ENCODE measurements at regions not wholly inside any gene's neighbourhood (a gene's known extent, or its start where the extent isn't known, plus 50 kb on each side); places are given as distances from the start of the nearest gene placed in this dataset.
"Not testable (repeated sequence)": the region's sequence is repeated elsewhere in the genome, so short reads cannot be mapped to it uniquely, and the experiment has no call there.

- DNase-seq: not testable (repeated sequence)
Measured at GRCh38 chr15:84360902-84361301, 125.3 kb downstream of the GOLGA6L4 start.

DNA sequence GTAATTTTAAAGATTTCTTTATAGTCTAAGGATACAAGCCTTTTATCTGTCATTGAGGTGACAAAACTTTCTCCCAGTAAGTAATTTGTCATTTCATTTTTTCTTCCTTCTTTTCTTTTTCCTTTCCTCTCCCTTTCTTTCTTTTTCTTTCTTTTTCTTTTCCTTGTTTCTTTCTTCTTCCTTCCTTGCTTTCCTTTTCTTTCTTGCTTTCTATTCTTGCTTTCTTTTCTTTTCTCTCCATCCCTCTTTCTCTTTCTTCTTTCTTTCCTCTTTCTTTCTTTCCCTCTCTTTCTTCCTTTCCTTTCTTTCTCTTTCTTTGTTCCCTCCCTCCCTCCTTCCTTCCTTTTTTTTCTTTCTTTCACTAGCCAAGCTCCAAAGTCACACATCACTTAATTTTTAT, 148.8 kb downstream of the GOLGA6L4 start:
- DNase-seq: not testable (repeated sequence)

DNA sequence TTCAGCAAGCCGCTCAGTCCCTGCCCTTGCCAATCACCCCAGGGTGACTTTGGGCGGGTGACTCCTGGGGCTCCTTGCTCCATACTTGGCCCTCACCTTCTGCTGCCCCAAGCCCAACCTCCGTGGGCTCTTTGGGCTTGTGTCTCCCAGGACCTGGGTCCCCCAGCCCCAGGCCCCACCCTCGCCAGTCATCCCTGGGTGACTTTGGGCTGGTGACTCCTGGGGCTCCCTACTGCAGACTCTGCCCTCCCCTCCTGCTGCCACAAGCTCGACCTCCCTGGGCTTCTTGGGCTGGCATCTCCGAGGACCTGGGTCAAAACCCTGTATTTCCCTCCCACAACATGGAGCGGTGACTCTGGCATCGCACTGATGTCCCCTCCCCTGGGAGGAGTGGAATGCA, 151.5 kb downstream of the GOLGA6L4 start:
- DNase-seq: no peak

- not testable (repeated sequence) for DNase-seq
Measured at GRCh38 chr15:84388201-84388600, 152.6 kb downstream of the GOLGA6L4 start.

GRCh38 chr15:84388638-84389037, 153.1 kb downstream of the GOLGA6L4 start:
- DNase-seq: not testable (repeated sequence)

DNA sequence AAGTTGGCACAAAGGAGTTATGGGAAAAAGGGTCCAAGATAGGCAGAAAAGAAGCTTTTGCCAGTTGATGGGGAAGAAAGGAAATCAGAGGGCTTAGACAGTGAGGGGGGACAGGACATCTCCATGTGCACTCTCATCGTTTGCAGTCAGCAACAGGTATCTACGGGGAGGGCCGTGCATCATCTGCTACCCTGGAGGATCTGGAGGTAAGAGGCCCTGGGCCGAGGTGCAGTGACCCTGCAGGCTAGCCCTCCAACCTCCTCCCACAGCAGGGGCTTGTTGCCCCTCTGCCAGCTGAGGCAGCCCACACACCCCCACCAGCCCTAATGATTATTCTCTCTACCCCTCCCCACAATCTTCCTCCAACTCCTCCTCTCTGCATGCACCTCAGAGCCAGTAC, 154.8 kb downstream of the GOLGA6L4 start:
- DNase-seq: not testable (repeated sequence)

DNA sequence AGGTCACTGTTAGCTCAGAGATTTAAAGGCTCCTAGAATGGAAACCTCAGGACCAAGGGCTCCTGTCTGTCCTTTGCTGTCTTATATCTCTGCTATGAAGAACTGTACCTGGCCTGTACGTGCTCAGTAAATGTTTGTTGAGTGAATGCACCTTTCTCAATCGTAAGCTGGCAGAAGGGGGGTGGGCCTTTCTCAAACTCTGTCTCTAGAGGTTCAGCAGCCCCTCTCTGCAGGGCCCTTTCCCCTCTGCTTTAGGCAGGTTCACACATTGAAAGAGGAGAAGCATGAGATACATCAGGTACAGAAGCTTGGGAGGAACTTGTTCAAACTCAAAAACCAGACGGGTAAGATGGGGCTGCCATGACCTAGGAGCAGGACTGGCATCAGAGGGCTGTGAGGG, 155.6 kb downstream of the GOLGA6L4 start:
- no peak for DNase-seq

DNA sequence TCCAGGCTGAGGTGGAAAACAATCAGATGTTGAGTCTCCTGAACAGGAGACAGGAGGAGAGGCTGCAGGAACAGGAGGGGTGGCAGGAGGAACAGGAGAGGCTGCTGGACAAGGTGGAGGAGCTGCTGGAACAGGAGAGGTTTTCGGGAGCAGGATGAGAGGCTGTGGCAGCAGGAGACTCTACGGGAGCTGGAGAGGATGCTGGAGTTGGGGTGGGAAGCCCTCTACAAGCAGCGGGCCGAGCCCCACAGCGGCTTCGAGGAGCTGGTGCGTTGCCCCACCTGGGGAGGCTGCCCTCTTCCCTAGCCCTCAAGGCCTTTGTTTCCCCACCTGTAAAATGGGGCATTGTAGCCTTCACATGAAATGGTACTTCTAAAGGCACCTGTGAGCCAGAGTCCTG, 156.4 kb downstream of the GOLGA6L4 start:
- DNase-seq: not testable (repeated sequence)

GRCh38 chr15:84393386-84393936, 157.9 kb downstream of the GOLGA6L4 start:
- peak; percentile 42 for DNase-seq

DNA sequence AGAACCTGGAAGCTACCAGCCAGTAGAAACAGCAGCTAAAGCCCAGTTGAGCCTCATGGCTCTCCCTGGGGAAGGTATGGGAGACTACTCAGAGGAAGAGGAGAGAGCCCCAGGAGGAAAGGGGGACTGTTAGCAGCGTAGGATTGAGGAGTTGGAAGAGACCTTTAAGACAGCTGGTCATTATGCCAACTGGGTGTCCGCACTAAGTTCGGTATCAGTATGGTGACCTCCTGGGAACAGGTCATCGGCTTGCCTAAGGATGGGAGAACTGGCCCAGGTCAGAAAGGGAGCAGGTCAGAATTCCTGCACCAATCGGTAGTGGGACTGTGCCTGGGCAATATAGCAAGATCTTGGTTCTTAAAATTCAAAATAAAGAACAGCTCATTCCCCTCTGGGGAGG, 158.4 kb downstream of the GOLGA6L4 start:
- not testable (repeated sequence) for DNase-seq

GRCh38 chr15:84395384-84395783, 159.8 kb downstream of the GOLGA6L4 start:
- DNase-seq: not testable (repeated sequence)

DNA sequence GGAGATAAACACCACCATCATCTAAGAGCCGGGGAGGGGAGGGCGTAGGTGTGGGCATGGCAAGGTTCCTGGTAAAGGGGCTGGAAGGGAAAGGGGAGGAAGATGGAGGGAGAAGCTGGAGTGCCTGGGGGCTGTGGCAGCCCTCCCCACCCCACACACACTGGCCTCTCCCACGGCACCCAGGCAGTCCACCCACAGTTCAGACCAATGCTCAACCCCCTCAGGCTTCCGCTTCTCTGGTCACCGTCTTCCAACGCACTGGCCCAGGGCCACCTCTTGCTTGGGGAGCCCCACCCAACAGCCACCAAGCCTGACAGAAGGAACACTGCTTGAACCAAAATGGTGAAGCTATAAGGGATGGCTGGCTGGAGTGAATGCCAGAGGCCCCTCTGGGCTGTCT, 160.3 kb downstream of the GOLGA6L4 start:
- not testable (repeated sequence) for DNase-seq

DNA sequence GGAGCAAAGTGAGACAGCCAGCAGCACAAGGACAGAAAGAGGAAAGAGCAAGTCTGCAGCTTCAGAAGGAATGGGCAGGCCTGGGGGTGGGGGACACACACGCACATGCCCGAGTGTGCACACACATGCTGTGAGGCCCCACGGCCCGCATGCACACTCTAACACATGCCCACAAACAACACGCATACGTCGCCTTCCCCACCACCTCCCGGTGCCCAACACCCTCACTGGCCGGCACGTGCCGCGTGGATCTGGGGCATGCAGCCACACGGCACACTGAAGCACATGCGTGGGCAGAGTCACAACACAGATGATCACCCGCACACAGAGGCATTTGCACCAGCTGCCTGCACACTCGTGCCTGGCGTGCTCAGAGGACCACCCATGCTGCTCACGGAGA, 161.5 kb downstream of the GOLGA6L4 start:
- DNase-seq: not testable (repeated sequence)

- DNase-seq: not testable (repeated sequence)
Measured at GRCh38 chr15:84398087-84398486, 162.5 kb downstream of the GOLGA6L4 start.

GRCh38 chr15:84398763-84399701, 163.5 kb downstream of the GOLGA6L4 start:
- no peak for DNase-seq

GRCh38 chr15:84400017-84400740, 164.6 kb downstream of the GOLGA6L4 start:
- DNase-seq: no peak

GRCh38 chr15:84400820-84401219, 165.2 kb downstream of the GOLGA6L4 start:
- no peak for DNase-seq

GRCh38 chr15:84401461-84401860, 165.9 kb downstream of the GOLGA6L4 start:
- DNase-seq: not testable (repeated sequence)

DNA sequence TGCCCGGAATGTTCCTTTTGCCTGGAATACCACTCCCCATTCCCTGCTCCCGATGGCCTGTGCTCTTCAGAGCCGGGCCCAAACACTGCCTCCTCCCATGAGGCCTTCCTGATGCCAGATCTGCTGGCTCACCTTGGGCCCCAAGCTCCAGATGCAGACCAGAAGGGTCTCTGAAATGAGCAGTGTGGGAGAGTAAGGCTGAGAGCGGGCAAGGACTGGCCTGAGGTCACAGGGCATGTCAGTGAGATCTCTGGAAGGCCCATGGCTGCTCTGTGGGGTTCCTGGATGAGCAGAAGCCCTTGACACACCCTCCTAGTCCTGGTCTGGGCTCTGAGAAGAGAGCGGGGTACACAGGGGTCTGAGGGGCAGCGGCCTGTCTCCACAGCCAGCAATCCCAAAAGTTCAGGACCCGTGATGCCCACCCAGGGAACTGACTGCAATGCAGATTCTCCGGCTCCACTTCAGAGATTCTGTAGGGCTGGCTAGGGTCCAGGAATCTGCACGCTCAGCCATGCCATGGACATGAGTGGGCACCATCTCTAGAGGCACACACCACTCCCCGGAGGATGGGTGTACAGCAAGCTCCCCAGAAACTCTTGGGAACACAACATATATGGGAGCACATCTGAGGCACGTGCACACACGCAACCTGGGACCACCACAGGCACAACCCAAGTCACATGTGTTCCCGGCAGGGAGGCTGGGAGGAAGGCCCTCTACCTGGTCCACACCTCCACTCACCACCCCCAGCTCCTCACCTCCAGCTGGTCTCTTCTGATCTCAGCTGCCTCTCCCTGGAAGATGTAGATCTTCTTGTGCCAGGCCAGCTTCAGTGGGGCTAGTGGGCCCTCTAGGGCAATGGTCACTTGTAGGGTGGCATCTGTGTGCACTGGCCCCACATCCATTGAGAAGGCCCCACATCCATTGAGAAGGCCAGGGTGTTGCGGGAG, 166.6 kb downstream of the GOLGA6L4 start:
- DNase-seq: not testable (repeated sequence)

- no peak for DNase-seq
Measured at GRCh38 chr15:84402856-84403608, 167.5 kb downstream of the GOLGA6L4 start.

DNA sequence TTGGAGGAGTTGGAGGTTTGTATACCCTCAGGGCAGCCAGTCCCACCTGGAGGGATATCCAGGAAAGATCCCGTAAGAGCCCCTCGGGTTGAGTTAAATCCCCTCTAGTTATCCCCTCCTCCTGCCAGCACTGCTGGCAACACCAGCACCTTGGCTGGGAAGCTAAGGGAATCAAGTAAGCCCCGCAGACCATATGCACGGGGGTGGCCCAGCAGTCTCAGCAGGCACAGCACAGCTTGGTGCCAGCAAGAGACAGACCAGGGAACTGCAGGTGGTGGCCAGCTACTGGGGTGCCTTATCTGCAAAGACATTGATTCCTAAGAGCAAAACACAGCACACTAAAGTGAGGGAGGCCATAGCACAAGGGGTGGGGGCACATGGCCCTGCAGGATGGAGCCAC, 173.8 kb downstream of the GOLGA6L4 start:
- DNase-seq: not testable (repeated sequence)
